PC-3 (cell line): ENCODE measurements at regions not wholly inside any gene's neighbourhood (a gene's known extent, or its start where the extent isn't known, plus 50 kb on each side); places are given as distances from the start of the nearest gene placed in this dataset.

Experiments
- EZH2 ChIP-seq: fragments of 300-600 bp; sonication (generic); IDR thresholded peaks from one replicate; pipeline ENCODE4 v1.6.1; 2017; ENCODE audit warnings: antibody characterized with exemption, mild to moderate bottlenecking, low read length; ENCODE audit not compliant: unreplicated experiment
- EZH2phosphoT487 ChIP-seq: fragments of 300-600 bp; sonication (generic); IDR thresholded peaks from 2 replicates; pipeline ENCODE4 v1.6.1; 2018; ENCODE audit warnings: mild to moderate bottlenecking, antibody characterized with exemption, low read length, borderline replicate concordance
- TF ChIP-seq, protein P1 (sequence below): fragments of 300-600 bp; sonication (generic); conservative IDR thresholded peaks from 2 replicates; pipeline ENCODE4 v1.5.1; 2017; ENCODE audit warnings: antibody characterized with exemption, low read depth, mild to moderate bottlenecking, low read length

DNA sequence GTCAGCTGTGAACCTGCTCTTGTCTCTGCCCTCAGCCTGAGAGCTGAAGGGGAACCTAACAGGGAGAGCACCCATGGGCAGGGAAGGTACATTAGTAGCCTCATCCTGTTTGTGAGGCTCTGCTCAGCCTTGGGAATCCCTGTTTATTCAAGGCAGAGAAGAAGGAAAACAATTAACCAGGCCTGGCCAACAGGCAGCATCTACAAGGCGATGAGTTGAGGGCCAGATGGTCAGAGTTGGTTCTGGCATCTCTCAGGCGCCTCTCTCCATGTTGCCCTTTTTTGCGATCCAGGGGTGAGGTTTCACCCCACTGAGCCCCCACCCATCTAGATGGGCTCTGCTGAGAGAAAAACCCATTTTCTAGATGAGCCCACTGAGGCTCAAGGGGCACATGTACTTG lies 54.0 kb upstream of the TOP3B start:
- TF ChIP-seq, protein P1, sequence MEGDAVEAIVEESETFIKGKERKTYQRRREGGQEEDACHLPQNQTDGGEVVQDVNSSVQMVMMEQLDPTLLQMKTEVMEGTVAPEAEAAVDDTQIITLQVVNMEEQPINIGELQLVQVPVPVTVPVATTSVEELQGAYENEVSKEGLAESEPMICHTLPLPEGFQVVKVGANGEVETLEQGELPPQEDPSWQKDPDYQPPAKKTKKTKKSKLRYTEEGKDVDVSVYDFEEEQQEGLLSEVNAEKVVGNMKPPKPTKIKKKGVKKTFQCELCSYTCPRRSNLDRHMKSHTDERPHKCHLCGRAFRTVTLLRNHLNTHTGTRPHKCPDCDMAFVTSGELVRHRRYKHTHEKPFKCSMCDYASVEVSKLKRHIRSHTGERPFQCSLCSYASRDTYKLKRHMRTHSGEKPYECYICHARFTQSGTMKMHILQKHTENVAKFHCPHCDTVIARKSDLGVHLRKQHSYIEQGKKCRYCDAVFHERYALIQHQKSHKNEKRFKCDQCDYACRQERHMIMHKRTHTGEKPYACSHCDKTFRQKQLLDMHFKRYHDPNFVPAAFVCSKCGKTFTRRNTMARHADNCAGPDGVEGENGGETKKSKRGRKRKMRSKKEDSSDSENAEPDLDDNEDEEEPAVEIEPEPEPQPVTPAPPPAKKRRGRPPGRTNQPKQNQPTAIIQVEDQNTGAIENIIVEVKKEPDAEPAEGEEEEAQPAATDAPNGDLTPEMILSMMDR: no peak
- TF ChIP-seq EZH2 (no peak), EZH2phosphoT487 (no peak)
